HG03469 (cell line): ENCODE measurements at regions not wholly inside any gene's neighbourhood (a gene's known extent, or its start where the extent isn't known, plus 50 kb on each side); places are given as distances from the start of the nearest gene placed in this dataset.
"Not testable (repeated sequence)": the region's sequence is repeated elsewhere in the genome, so short reads cannot be mapped to it uniquely, and the experiment has no call there.

ENCODE experiments used
- ATAC-seq: cut with Tn5 transposase; IDR thresholded peaks from one replicate; pipeline ENCODE4 v1.9.1; 2021; ENCODE audit warnings: mild to moderate bottlenecking, moderate library complexity, moderate number of reproducible peaks; ENCODE audit not compliant: unreplicated experiment

DNA sequence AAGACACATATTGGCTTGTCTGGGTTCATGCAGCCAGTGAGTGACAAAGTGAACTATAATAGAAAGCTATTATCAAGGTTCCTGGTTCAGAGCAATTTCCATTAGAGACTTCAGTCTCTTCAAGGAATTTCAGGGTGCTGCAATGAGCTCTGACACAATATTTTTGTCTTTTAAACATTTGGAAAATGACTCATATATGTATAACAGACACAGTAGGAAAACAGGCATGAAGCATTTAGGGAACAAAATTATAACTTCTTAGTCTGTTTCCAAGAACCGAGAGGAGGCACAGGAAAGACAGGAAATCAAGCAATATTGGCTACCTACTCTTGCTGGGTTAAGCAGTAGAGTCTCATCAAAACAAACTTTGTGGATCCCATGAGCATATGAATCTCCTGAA, 170.4 kb downstream of the PTPRC start:
- no peak for ATAC-seq

- ATAC-seq, result no peak
Measured at GRCh38 chr1:198811449-198811848, 172.6 kb downstream of the PTPRC start.

DNA sequence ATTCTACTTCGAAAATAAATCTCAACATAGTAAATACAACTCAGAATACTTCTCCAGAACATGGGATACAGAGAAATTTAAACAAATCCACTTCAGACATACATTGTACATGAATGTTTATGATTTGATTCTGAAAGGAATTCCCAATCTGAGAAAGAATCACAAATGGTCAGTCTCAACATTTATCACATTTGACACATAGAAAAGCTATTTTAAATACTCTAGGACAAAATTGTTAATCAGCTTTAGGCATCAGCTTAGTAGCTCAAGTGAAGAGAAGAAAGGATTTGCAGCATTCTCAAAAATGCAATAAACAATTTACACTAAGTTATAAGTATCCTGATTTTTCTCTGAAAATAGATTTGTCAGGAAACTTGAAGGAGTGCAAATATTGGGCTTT, 184.8 kb downstream of the PTPRC start:
- no peak for ATAC-seq

GRCh38 chr1:198825254-198825653, 186.4 kb downstream of the PTPRC start:
- no peak for ATAC-seq

DNA sequence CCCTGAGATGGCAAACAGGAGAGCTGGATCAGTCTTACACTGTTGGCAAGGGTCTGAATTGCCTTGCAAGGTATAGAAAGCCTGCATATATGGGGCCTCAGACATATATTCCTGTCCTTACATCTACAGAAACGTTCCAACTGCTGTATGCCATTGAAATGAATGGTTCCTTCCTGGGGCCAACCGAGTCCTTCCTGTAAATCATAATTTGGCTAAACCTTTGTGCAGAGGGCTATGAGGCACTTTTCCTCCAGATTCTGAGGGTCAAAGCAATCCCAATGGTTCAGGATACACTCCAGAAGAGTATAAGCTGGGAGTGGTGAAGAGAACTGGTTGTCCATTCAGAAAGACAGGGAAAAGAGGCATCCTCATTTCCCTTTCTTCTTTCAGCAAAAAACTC, 190.5 kb downstream of the PTPRC start:
- ATAC-seq, result no peak

DNA sequence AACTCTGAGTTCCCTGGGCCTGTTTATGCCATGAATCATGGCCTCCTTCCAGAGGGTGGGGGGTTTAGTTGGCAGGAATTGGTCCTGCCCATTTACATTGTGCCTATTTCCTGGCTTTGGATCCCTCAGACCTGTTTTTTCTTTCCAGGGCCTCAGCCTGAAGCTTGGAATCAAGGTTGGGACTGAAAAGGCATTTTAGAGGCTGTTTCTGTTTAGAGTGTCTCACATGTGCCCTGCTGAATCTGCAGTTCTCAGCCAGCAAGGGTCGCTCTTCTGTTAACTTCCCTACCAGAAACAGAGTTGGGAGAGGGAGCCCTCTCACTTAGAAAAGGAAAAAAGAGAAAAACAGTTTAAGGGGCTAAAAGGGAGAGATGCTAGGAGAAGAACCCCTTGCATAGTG, 191.1 kb downstream of the PTPRC start:
- no peak for ATAC-seq

GRCh38 chr1:198830412-198830811, 191.6 kb downstream of the PTPRC start:
- no peak for ATAC-seq

GRCh38 chr1:198833706-198834503, 195.1 kb downstream of the PTPRC start:
- no peak for ATAC-seq

GRCh38 chr1:198837278-198838021, 198.6 kb downstream of the PTPRC start:
- ATAC-seq, result no peak

GRCh38 chr1:198838022-198838342, 199.1 kb downstream of the PTPRC start:
- ATAC-seq, result no peak

DNA sequence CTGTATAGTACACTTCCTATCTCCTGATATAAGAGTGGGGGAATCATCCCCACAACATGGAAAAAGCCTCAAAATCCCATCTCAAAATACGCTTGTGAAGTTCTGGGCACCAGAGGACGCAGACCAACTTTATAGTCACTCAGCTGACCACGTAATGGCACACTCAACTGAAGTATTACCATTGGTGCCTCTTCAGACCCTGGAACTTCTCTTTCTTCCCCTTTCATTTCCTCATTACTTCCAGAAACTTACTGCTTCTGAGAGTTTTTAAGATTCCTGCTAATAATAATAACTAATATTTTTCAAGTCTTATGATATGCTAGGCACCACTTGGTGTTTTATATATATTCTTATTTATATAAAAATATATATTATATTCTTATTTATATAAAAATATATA, 202.6 kb downstream of the PTPRC start:
- no peak for ATAC-seq

GRCh38 chr1:198842686-198843085, 203.8 kb downstream of the PTPRC start:
- no peak for ATAC-seq

- no peak for ATAC-seq
Measured at GRCh38 chr1:198845271-198845670, 206.4 kb downstream of the PTPRC start.

DNA sequence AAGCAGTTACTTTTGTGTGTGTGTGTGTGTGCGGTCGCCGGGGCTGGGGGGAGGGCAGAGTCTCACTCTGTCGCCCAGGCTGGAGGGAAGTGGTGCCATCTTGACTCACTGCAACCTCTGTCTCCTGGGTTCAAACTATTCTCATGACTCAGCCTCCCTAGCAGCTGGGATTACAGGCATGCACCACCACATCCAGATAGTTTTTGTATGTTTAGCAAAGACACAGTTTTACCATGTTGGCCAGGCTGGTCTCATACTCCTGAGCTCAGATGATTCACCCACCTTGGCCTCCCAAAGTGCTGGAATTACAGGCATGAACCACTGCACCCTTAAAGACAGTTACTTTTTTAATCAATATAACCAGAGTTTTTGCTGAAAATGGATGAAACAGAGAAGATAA, 207.0 kb downstream of the PTPRC start:
- no peak for ATAC-seq

GRCh38 chr1:198846556-198846955, 207.7 kb downstream of the PTPRC start:
- no peak for ATAC-seq

- ATAC-seq, result no peak
Measured at GRCh38 chr1:198848206-198848605, 209.4 kb downstream of the PTPRC start.

DNA sequence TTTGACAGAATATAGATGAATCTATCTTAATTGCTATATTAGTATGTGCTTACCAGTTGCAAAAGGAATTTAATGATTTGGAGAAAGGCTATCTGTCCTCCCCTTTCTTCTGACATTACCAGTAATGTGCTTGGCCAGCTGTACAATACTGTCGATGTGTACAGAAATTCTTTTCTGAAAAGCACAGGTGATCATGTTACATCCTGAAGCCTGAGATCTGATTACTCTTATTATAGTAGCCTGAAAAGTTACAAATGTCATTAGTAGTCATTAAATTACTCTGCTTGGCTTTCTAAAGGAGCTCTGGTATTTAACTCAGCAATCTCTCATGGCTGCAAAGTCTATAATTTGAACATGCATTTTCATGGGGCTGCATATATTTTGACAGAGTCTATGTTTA, 209.8 kb downstream of the PTPRC start:
- ATAC-seq, result no peak

GRCh38 chr1:198849093-198849492, 210.3 kb downstream of the PTPRC start:
- no peak for ATAC-seq

DNA sequence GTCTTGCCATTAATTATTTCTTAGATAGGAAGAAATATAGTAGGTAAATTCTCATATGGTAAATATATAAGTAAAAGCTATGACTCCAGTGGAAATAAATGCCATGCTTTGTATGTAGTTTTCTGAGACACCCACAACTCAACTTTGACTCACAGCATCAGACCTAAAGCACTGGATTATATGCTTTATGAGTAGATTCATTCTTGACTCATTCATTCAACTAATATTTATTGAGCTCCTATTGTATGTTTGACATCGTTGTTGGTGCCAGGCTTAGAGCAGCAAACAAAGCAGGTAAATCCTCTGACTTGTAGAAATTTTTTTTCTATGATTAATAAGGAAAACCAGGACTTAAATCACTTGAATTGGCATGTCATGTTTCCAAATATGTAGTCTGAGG, 211.4 kb downstream of the PTPRC start:
- no peak for ATAC-seq

- ATAC-seq, result not testable (repeated sequence)
Measured at GRCh38 chr1:198850966-198851365, 212.1 kb downstream of the PTPRC start.

- no peak for ATAC-seq
Measured at GRCh38 chr1:198856601-198857000, 217.8 kb downstream of the PTPRC start.

DNA sequence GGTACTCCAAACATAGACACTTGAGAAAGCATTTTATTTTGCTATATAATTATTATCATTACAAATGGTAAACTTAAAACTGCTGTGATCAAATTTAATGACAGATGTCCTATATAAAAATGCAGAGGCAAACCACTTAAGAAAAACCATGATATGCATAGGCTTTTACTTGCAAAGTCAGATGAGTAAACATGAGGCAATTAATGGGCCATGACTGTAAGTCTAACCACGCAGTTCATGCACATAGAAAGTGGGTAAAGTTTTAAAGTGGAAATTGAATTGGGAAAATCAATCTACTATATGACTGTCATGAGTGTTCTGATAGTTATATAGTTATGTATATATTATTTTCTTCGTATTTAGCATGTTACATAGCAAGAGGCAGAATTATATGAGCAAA, 219.2 kb downstream of the PTPRC start:
- ATAC-seq, result no peak

DNA sequence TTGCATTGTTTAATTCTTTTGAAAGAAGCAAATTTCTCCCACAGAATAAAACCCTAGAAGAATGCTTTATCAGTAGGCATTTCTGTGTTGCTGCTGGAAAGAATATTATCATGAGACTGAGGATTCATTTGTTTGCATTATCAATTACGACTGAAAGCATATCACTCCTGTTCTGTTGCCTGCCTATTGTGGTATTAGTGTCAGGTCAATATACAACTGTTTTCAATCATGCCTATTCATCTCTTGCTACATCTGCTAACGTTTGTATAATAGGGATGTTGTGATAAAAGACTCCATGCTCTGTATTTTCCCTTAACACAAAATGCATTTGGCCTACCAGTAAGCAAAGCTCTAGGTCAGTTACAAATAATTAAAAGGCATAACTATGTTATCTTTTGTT, 221.5 kb downstream of the PTPRC start:
- ATAC-seq, result no peak
